Left lung (tissue), 4 donors: ENCODE measurements at regions not wholly inside any gene's neighbourhood (a gene's known extent, or its start where the extent isn't known, plus 50 kb on each side); places are given as distances from the start of the nearest gene placed in this dataset.

Source experiments
- ATAC-seq: fragments of 200-7000 bp; cut with Tn5 transposase; one replicate; pipeline ENCODE4 v1.9.1; 2020; ENCODE audit warnings: moderate library complexity
- DNase-seq, 4 donors: peaks; one replicate each; pipeline ENCODE4 v3.0.0-alpha.2; 2013 to 2020
- H3K27ac ChIP-seq, 2 donors: fragments of 200-600 bp; sonication (generic) in 1 of 2; one replicate each; pipeline versions ENCODE4 v1.5.0 to v1.8.0; 2020 to 2021
- H3K27me3 ChIP-seq, 2 donors: fragments of 200-600 bp; sonication (generic) in 1 of 2; one replicate each; pipeline versions ENCODE4 v1.5.0 to v1.8.0; 2020 to 2021
- H3K36me3 ChIP-seq, 2 donors: fragments of 200-600 bp; sonication (generic) in 1 of 2; one replicate each; pipeline versions ENCODE4 v1.5.0 to v1.8.0; 2020 to 2021
- H3K4me1 ChIP-seq, 2 donors: fragments of 200-600 bp; one replicate each; pipeline ENCODE4 v1.8.0; 2021
- H3K4me3 ChIP-seq, 2 donors: fragments of 200-600 bp; sonication (generic) in 1 of 2; one replicate each; pipeline versions ENCODE4 v1.5.0 to v1.8.0; 2020 to 2021; ENCODE audit warnings: mild to moderate bottlenecking in 1 of 2
- H3K9me3 ChIP-seq, 2 donors: fragments of 200-600 bp; sonication (generic) in 1 of 2; one replicate each; pipeline versions ENCODE4 v1.5.0 to v1.8.0; 2020 to 2021
- CTCF ChIP-seq, 2 donors: fragments of 200-600 bp; sonication (generic) in 1 of 2; IDR thresholded peaks; one replicate each; pipeline versions ENCODE4 v1.5.0 to v1.8.0; 2021; ENCODE audit warnings: antibody characterized with exemption in 2 of 2
- intact Hi-C, 2 donors: fragments of 100-400 bp; cut with DNase I; formaldehyde crosslinking; loops; one replicate each; pipeline versions ENCODE4 v1.11.2 to v1.14.2; 2022
- donor health status: DM: no; HTN: yes; CAD: no.
- donor health status: DM: no; HTN: no; CAD: no.

GRCh38 chr4:132275583-132276121, 873.4 kb upstream of the PCDH10 start:
- intact Hi-C loops, result no loop called here
- H3K4me1 ChIP-seq, result no peaks in the 10 kb centered on the region
- no peaks in the 10 kb centered on the region for H3K36me3 ChIP-seq
- H3K9me3 ChIP-seq, result no peaks in the 10 kb centered on the region
- H3K27me3 ChIP-seq, result no peaks in the 10 kb centered on the region
- no peak for TF ChIP-seq CTCF (IDR thresholded peaks at IDR 0.05)
- H3K27ac ChIP-seq, result no peak overlapping the region
- no peak for ATAC-seq
- H3K4me3 ChIP-seq, result no peak overlapping the region
- no peak for DNase-seq

GRCh38 chr4:132276185-132276584, 872.9 kb upstream of the PCDH10 start:
- no peak for TF ChIP-seq CTCF (IDR thresholded peaks at IDR 0.05)
- no peaks in the 10 kb centered on the region for H3K27me3 ChIP-seq
- ATAC-seq, result no peak

GRCh38 chr4:132276989-132277388, 872.1 kb upstream of the PCDH10 start:
- no peaks in the 10 kb centered on the region for H3K36me3 ChIP-seq
- H3K27me3 ChIP-seq, result no peaks in the 10 kb centered on the region
- intact Hi-C loops, result no loop called here
- H3K27ac ChIP-seq, result no peak overlapping the region
- no peak overlapping the region for H3K4me3 ChIP-seq
- H3K9me3 ChIP-seq, result no peaks in the 10 kb centered on the region
- TF ChIP-seq CTCF (IDR thresholded peaks at IDR 0.05), result no peak
- no peaks in the 10 kb centered on the region for H3K4me1 ChIP-seq
- no peak for DNase-seq
- no peak for ATAC-seq

More at GRCh38 chr4:132276185-132276584, 872.9 kb upstream of the PCDH10 start:
- intact Hi-C loops, result no loop called here
- H3K27ac ChIP-seq, result no peak overlapping the region
- H3K9me3 ChIP-seq, result no peaks in the 10 kb centered on the region
- no peaks in the 10 kb centered on the region for H3K4me1 ChIP-seq
- no peak overlapping the region for H3K4me3 ChIP-seq
- peak in 1 of 4 donors; percentile 9 for DNase-seq
- no peaks in the 10 kb centered on the region for H3K36me3 ChIP-seq

GRCh38 chr4:132281733-132282132, 867.4 kb upstream of the PCDH10 start:
- no peak for TF ChIP-seq CTCF (IDR thresholded peaks at IDR 0.05)
- Histone ChIP-seq H3K27ac (no peak overlapping the region), H3K9me3 (peaks cover 0 to 19% of the 10 kb centered on the region in 2 donors), H3K4me1 (no peaks in the 10 kb centered on the region), H3K27me3 (no peaks in the 10 kb centered on the region), H3K36me3 (no peaks in the 10 kb centered on the region), H3K4me3 (no peak overlapping the region)
- intact Hi-C loops, result no loop called here
- DNase-seq, result no peak
- ATAC-seq, result no peak

GRCh38 chr4:132284910-132285426, 864.1 kb upstream of the PCDH10 start:
- ATAC-seq (no peak), DNase-seq (no peak)
- no peaks in the 10 kb centered on the region for H3K4me1 ChIP-seq
- H3K4me3 ChIP-seq, result no peak overlapping the region
- no peak for TF ChIP-seq CTCF (IDR thresholded peaks at IDR 0.05)
- no peak overlapping the region for H3K27ac ChIP-seq
- H3K9me3 ChIP-seq, result peaks cover 0 to 22% of the 10 kb centered on the region in 2 donors
- intact Hi-C loops, result no loop called here
- H3K36me3 ChIP-seq, result no peaks in the 10 kb centered on the region
- no peaks in the 10 kb centered on the region for H3K27me3 ChIP-seq
